IMR-90 (cell line): ENCODE measurements at regions not wholly inside any gene's neighbourhood (a gene's known extent, or its start where the extent isn't known, plus 50 kb on each side); places are given as distances from the start of the nearest gene placed in this dataset.

ENCODE experiments used
- ATAC-seq: fragments of 200-7000 bp; cut with Tn5 transposase; 2 replicates; pipeline ENCODE4 v1.9.1; 2020; ENCODE audit warnings: low read depth, mild to moderate bottlenecking, moderate library complexity
- BruUV-seq: library from RNA; stranded (reverse); fragments of 400-500 nt; replicated peaks from 2 replicates; lab custom pipeline; 2021; lab: Mats Ljungman, UMichigan
- CTCF ChIA-PET: fragments of 300-600 bp; formaldehyde crosslinking; extraction: SDS; loops from one replicate; lab custom pipeline; 2021; ENCODE audit warnings: antibody characterized with exemption; lab: Yijun Ruan, JAX
- POLR2A ChIA-PET: fragments of 300-600 bp; sonication (Branson Sonifier 250); formaldehyde crosslinking; loops from one replicate; lab custom pipeline; 2022; ENCODE audit warnings: antibody characterized with exemption; ENCODE audit not compliant: unreplicated experiment; lab: Charles Lee
- DNase-seq: peaks from one replicate; pipeline ENCODE4 v3.0.0; 2013
- H2AFZ ChIP-seq: replicated peaks from 2 replicates; pipeline ENCODE3; 2013; ENCODE audit warnings: low read length, mild to moderate bottlenecking; ENCODE audit not compliant: poor library complexity
- H2AK5ac ChIP-seq: 2 replicates; pipeline ENCODE4 v1.6.1; 2013; ENCODE audit warnings: low read depth, low read length, inconsistent platforms
- H2AK9ac ChIP-seq: replicated peaks from 2 replicates; pipeline ENCODE3; 2013; ENCODE audit warnings: mild to moderate bottlenecking, low read depth, low read length, moderate library complexity; ENCODE audit not compliant: poor library complexity
- H2BK120ac ChIP-seq: 2 replicates; pipeline ENCODE4 v1.6.1; 2013; ENCODE audit warnings: low read depth, low read length, inconsistent platforms
- H2BK15ac ChIP-seq: 3 replicates; pipeline ENCODE4 v1.6.1; 2013; ENCODE audit warnings: low read depth, low read length, inconsistent platforms
- H2BK20ac ChIP-seq: 2 replicates; pipeline ENCODE4 v1.6.1; 2013; ENCODE audit warnings: low read depth, mild to moderate bottlenecking, inconsistent platforms, low read length, moderate library complexity
- H2BK5ac ChIP-seq: 2 replicates; pipeline ENCODE4 v1.6.1; 2013; ENCODE audit warnings: mild to moderate bottlenecking, low read depth, low read length, inconsistent platforms; ENCODE audit not compliant: poor library complexity, severe bottlenecking
- H3K14ac ChIP-seq: replicated peaks from 2 replicates; pipeline ENCODE4 v1.6.1; 2013; ENCODE audit warnings: low read depth, low read length, inconsistent platforms
- H3K18ac ChIP-seq: 2 replicates; pipeline ENCODE4 v1.6.1; 2013; ENCODE audit warnings: low read depth, low read length, control low read depth
- H3K23ac ChIP-seq: 2 replicates; pipeline ENCODE4 v1.6.1; 2013; ENCODE audit warnings: low read depth, low read length, inconsistent platforms
- H3K27ac ChIP-seq: 2 replicates; pipeline ENCODE4 v1.5.1; 2013; ENCODE audit warnings: mild to moderate bottlenecking, control low read depth, low read length; ENCODE audit not compliant: insufficient read depth
- H3K27me3 ChIP-seq: 2 replicates; pipeline ENCODE4 v1.6.1; 2013; ENCODE audit warnings: low read length; ENCODE audit not compliant: control insufficient read depth, insufficient read depth
- H3K36me3 ChIP-seq: 2 replicates; pipeline ENCODE4 v1.6.1; 2013; ENCODE audit warnings: low read length, mixed read lengths; ENCODE audit not compliant: control insufficient read depth, insufficient read depth
- H3K4ac ChIP-seq: 2 replicates; pipeline ENCODE4 v1.6.1; 2013; ENCODE audit warnings: low read depth, low read length, inconsistent platforms
- H3K4me1 ChIP-seq: 2 replicates; pipeline ENCODE4 v1.6.1; 2013; ENCODE audit warnings: low read length, mixed read lengths; ENCODE audit not compliant: control insufficient read depth, insufficient read depth
- H3K4me2 ChIP-seq: 2 replicates; pipeline ENCODE4 v1.6.1; 2013; ENCODE audit warnings: low read depth, mild to moderate bottlenecking, control low read depth, low read length, moderate library complexity
- H3K4me3 ChIP-seq: 2 replicates; pipeline ENCODE4 v1.5.1; 2013; ENCODE audit warnings: low read depth, mild to moderate bottlenecking, control low read depth, low read length, moderate library complexity; ENCODE audit not compliant: insufficient read depth
- H3K56ac ChIP-seq: 2 replicates; pipeline ENCODE4 v1.6.1; 2013; ENCODE audit warnings: low read length, inconsistent platforms; ENCODE audit not compliant: insufficient read depth; ENCODE audit errors: extremely low read depth
- H3K79me1 ChIP-seq, 2 experiments: 2 replicates each; pipeline ENCODE4 v1.6.1; 2013; ENCODE audit warnings: low read length in 2 of 2, inconsistent platforms in 1 of 2, low read depth in 1 of 2
- H3K9ac ChIP-seq: 2 replicates; pipeline ENCODE4 v1.6.1; 2013; ENCODE audit warnings: low read depth, low read length, control low read depth
- H3K9me1 ChIP-seq: 2 replicates; pipeline ENCODE4 v1.6.1; 2013; ENCODE audit warnings: low read length, inconsistent platforms; ENCODE audit not compliant: insufficient read depth
- H3K9me3 ChIP-seq: 2 replicates; pipeline ENCODE4 v1.6.1; 2013; ENCODE audit warnings: low read length; ENCODE audit not compliant: control insufficient read depth, insufficient read depth
- H4K20me1 ChIP-seq: 2 replicates; pipeline ENCODE4 v1.6.1; 2013; ENCODE audit warnings: low read length, inconsistent platforms; ENCODE audit not compliant: insufficient read depth
- H4K5ac ChIP-seq: 2 replicates; pipeline ENCODE4 v1.6.1; 2013; ENCODE audit warnings: mild to moderate bottlenecking, low read depth, low read length, control low read depth
- H4K8ac ChIP-seq, 2 experiments: 2 replicates each; pipeline ENCODE4 v1.6.1; 2013; ENCODE audit warnings: low read depth in 2 of 2, low read length in 2 of 2, control low read depth in 1 of 2, inconsistent platforms in 1 of 2
- H4K91ac ChIP-seq: 2 replicates; pipeline ENCODE4 v1.6.1; 2013; ENCODE audit warnings: low read depth, low read length, inconsistent platforms; ENCODE audit not compliant: insufficient read depth
- BHLHE40 ChIP-seq: fragments of 150-350 bp; IDR thresholded peaks from 2 replicates; pipeline ENCODE4 v1.6.1; 2016; ENCODE audit warnings: mild to moderate bottlenecking, low read depth, low read length
- CHD1 ChIP-seq: IDR thresholded peaks from 2 replicates; pipeline ENCODE4 v1.6.1; 2012; ENCODE audit warnings: low read depth, low read length, improper control_type of control experiment
- CTCF ChIP-seq: conservative IDR thresholded peaks from 2 replicates; pipeline ENCODE4 v1.5.1; 2012; ENCODE audit warnings: mild to moderate bottlenecking, low read depth, low read length, improper control_type of control experiment
- ELK1 ChIP-seq: fragments of 150-350 bp; IDR thresholded peaks from 2 replicates; pipeline ENCODE4 v1.6.1; 2016; ENCODE audit warnings: low read depth, mild to moderate bottlenecking, low read length, moderate library complexity, borderline replicate concordance
- FOS ChIP-seq: fragments of 150-350 bp; IDR thresholded peaks from 2 replicates; pipeline ENCODE4 v1.6.1; 2016; ENCODE audit warnings: low read depth, low read length
- MAFK ChIP-seq: IDR thresholded peaks from 2 replicates; pipeline ENCODE4 v1.6.1; 2012; ENCODE audit warnings: low read depth, low read length, improper control_type of control experiment
- MAZ ChIP-seq: IDR thresholded peaks from 2 replicates; pipeline ENCODE4 v1.6.1; 2012; ENCODE audit warnings: low read depth, mild to moderate bottlenecking, low read length, improper control_type of control experiment, moderate library complexity, borderline replicate concordance
- MXI1 ChIP-seq: IDR thresholded peaks from 2 replicates; pipeline ENCODE4 v1.6.1; 2012; ENCODE audit warnings: low read depth, mild to moderate bottlenecking, low read length, moderate library complexity, borderline replicate concordance
- NFE2L2 ChIP-seq: fragments of 150-350 bp; IDR thresholded peaks from 2 replicates; pipeline ENCODE4 v1.6.1; 2016; ENCODE audit warnings: low read depth, mild to moderate bottlenecking, low read length
- RAD21 ChIP-seq: IDR thresholded peaks from 2 replicates; pipeline ENCODE4 v1.6.1; 2012; ENCODE audit warnings: low read length, improper control_type of control experiment
- RCOR1 ChIP-seq: IDR thresholded peaks from 2 replicates; pipeline ENCODE4 v1.6.1; 2012; ENCODE audit warnings: mild to moderate bottlenecking, low read length, improper control_type of control experiment; ENCODE audit not compliant: insufficient replicate concordance
- RFX5 ChIP-seq: IDR thresholded peaks from 2 replicates; pipeline ENCODE4 v1.8.0; 2012; ENCODE audit warnings: low read depth, mild to moderate bottlenecking, low read length, moderate library complexity
- USF2 ChIP-seq: fragments of 150-350 bp; IDR thresholded peaks from 2 replicates; pipeline ENCODE4 v1.6.1; 2017; ENCODE audit warnings: mild to moderate bottlenecking, antibody characterized with exemption, low read length, low read depth
- dilution Hi-C: fragments of 300-500 bp; cut with HindIII; formaldehyde crosslinking; loops from one replicate; pipeline ENCODE4 v1.14.3; 2018; ENCODE audit warnings: low sequenced_read_pairs; ENCODE audit not compliant: unreplicated experiment
- in situ Hi-C: fragments of 300-500 bp; cut with MboI; formaldehyde crosslinking; loops from 3 replicates; pipeline ENCODE4 v1.14.3; 2019; ENCODE audit warnings: low sequenced_read_pairs, inconsistent platforms, mixed read lengths
- intact Hi-C: fragments of 100-400 bp; cut with micrococcal nuclease; formaldehyde crosslinking; loops from 2 replicates; pipeline ENCODE4 v1.10.0; 2022

- no peak overlapping the region for H3K4me2 ChIP-seq
- BruUV-seq = no TSS peak
- intact Hi-C loops = no loop called here
- H3K23ac ChIP-seq = no peak overlapping the region
- ATAC-seq (no peak), DNase-seq (no peak)
- no peak overlapping the region for H2BK120ac ChIP-seq
- H2AK5ac ChIP-seq = no peak overlapping the region
- in situ Hi-C loops = no loop called here
- TF ChIP-seq RAD21 (no peak), CHD1 (no peak), RFX5 (no peak), MXI1 (no peak), FOS (no peak), BHLHE40 (no peak), CTCF (no peak), MAZ (no peak), MAFK (no peak), USF2 (no peak), RCOR1 (no peak), ELK1 (no peak), NFE2L2 (no peak)
- no peak overlapping the region for H2AFZ ChIP-seq
- H3K4ac ChIP-seq = no peak overlapping the region
- no peaks in the 10 kb centered on the region for H3K4me1 ChIP-seq
- ChIA-PET POLR2A (no interaction called here), CTCF (no interaction called here)
- no peak overlapping the region for H3K27ac ChIP-seq
- no peak overlapping the region for H3K9ac ChIP-seq
- H4K5ac ChIP-seq = no peak overlapping the region
- no peak overlapping the region for H4K8ac ChIP-seq
- H4K91ac ChIP-seq = no peak overlapping the region
- H3K14ac ChIP-seq = no peak overlapping the region
- H3K18ac ChIP-seq = no peak overlapping the region
- H2BK20ac ChIP-seq = no peak overlapping the region
- H2BK5ac ChIP-seq = no peak overlapping the region
- dilution Hi-C loops = no loop called here
- no peaks in the 10 kb centered on the region for H3K27me3 ChIP-seq
- no peaks in the 10 kb centered on the region for H3K9me3 ChIP-seq
- H3K56ac ChIP-seq = no peak overlapping the region
- no peaks in the 10 kb centered on the region for H3K9me1 ChIP-seq
- no peak overlapping the region for H3K4me3 ChIP-seq
- H3K36me3 ChIP-seq = no peaks in the 10 kb centered on the region
- H4K20me1 ChIP-seq = no peaks in the 10 kb centered on the region
- no peak overlapping the region for H2AK9ac ChIP-seq
- H2BK15ac ChIP-seq = no peak overlapping the region
- H3K79me1 ChIP-seq = no peaks in the 10 kb centered on the region
These were observed 505.4 kb upstream of the CD180 start for GRCh38 chr5:67702008-67702407.
